Gastroesophageal sphincter (tissue), 3 donors: ENCODE measurements at regions not wholly inside any gene's neighbourhood (a gene's known extent, or its start where the extent isn't known, plus 50 kb on each side); places are given as distances from the start of the nearest gene placed in this dataset.

Experiments used
- CTCF ChIP-seq, 4 experiments: fragments of 200-600 bp in 2 of 4; fragments of 450-650 bp in 2 of 4; sonication (generic) in 1 of 4; IDR thresholded peaks; one replicate each; pipeline ENCODE4 v1.5.1; 2017 to 2019; ENCODE audit warnings: antibody characterized with exemption in 4 of 4, mild to moderate bottlenecking in 2 of 4, moderate library complexity in 2 of 4
- EP300 ChIP-seq: sonication (generic); formaldehyde crosslinking; IDR thresholded peaks from one replicate; pipeline ENCODE4 v1.6.1; 2017; ENCODE audit warnings: antibody characterized with exemption, mild to moderate bottlenecking
- POLR2A ChIP-seq, 2 donors: fragments of 450-650 bp; IDR thresholded peaks; one replicate each; pipeline ENCODE4 v1.6.1; 2017; ENCODE audit warnings: antibody characterized with exemption in 2 of 2, mild to moderate bottlenecking in 2 of 2, moderate library complexity in 1 of 2
- POLR2AphosphoS5 ChIP-seq: sonication (generic); formaldehyde crosslinking; IDR thresholded peaks from one replicate; pipeline ENCODE4 v1.6.1; 2017; ENCODE audit warnings: antibody characterized with exemption

GRCh38 chr9:79409182-79409823 lies 162.5 kb upstream of the TLE4 start:
- TF ChIP-seq CTCF (IDR thresholded peaks at IDR 0.05) (no peak), POLR2A (IDR thresholded peaks at IDR 0.05) (no peak), EP300 (no peak), POLR2AphosphoS5 (no peak)
